ENCODE measurements at regions not wholly inside any gene's neighbourhood (a gene's known extent, or its start where the extent isn't known, plus 50 kb on each side); places are given as distances from the start of the nearest gene placed in this dataset.

DNA sequence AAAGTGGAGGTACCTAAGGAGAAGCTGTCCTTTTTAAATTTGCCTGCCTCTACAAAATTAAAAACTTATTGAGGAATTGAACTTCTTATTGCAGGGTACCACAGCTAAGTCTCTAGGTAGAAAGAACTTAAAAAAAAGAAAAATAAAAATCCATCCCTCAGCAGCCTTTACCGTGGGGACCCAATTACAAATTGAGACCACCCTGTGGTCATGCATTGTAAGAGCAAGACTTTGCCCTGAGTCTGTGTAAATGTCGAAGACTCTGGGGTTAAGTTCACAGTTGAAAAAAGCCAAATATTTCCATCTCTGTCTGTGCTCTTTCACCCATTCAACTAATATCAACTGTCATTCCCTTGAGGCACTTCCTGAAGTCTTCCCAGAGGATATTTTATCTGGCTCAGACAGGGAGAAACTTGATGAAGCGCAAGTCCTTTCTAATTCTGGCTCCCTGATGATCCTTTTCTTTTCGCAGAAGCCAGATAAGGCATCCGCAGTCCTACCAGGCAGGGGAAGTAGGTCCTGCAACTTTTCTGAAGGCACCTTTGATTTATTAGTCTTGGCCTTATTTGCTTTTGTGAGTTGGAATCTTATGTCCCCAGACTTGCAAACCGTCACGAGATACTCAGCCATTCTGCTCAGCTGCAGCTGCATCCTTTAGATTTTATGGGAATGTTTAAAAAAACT is 323.8 kb upstream of the WWC1 start:
- Mint-ChIP-seq H3K27ac (no peak overlapping the region), H3K9me3 (peaks cover 2% of the 10 kb centered on the region in 2 donors), H3K27me3 (ENCODE audit: low read depth in 2 of 2) (no peaks in the 10 kb centered on the region), H3K36me3 (no peaks in the 10 kb centered on the region), H3K4me1 (no peaks in the 10 kb centered on the region), H3K4me3 (no peak overlapping the region)
- 32% methylated on average over 7 of the region's 7 CpGs for WGBS (ENCODE audit: insufficient coverage)
- Histone ChIP-seq H3K27ac (ENCODE audit: low read length) (no peak overlapping the region), H3K4me1 (ENCODE audit: control insufficient read depth, insufficient read depth, low read length) (no peaks in the 10 kb centered on the region), H3K9me3 (ENCODE audit: control insufficient read depth, insufficient read depth, low read length) (peaks cover 4% of the 10 kb centered on the region), H3K36me3 (ENCODE audit: control insufficient read depth, insufficient read depth, low read length) (no peaks in the 10 kb centered on the region), H3K4me3 (ENCODE audit: low read length) (no peak overlapping the region), H3K27me3 (ENCODE audit: control insufficient read depth, insufficient read depth, low read length) (no peaks in the 10 kb centered on the region)
- intact Hi-C loops (cut with micrococcal nuclease): no loop called here
- ATAC-seq (no peak), DNase-seq (no peak)
- no peak for TF ChIP-seq CTCF (IDR thresholded peaks at IDR 0.05)

DNA sequence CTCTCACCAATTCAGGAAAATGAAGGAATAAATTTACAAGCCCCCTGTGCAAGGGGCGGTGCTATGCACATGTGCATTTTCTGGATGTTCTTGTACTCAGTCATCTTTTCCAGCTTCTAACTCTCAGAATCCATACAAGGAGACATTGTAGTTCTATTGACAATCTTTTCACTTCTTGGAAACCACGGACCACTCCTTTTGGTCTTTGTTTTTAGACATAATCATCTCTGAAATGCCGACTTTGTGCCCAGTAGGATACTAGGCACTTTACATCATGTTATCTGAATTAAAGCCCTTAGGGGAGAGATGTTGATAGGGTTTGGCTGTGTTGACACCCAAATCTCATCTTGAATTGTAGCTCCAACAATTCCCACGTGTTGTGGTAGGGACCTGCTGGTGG is 322.6 kb upstream of the WWC1 start:
- Mint-ChIP-seq H3K4me3 (no peak overlapping the region), H3K27ac (no peak overlapping the region), H3K4me1 (no peaks in the 10 kb centered on the region), H3K36me3 (no peaks in the 10 kb centered on the region), H3K9me3 (peaks cover 2 to 3% of the 10 kb centered on the region in 2 donors), H3K27me3 (ENCODE audit: low read depth in 2 of 2) (no peaks in the 10 kb centered on the region)
- no peak for DNase-seq
- Histone ChIP-seq H3K27me3 (ENCODE audit: control insufficient read depth, insufficient read depth, low read length) (no peaks in the 10 kb centered on the region), H3K9me3 (ENCODE audit: control insufficient read depth, insufficient read depth, low read length) (peaks cover 4% of the 10 kb centered on the region), H3K27ac (ENCODE audit: low read length) (no peak overlapping the region), H3K36me3 (ENCODE audit: control insufficient read depth, insufficient read depth, low read length) (no peaks in the 10 kb centered on the region), H3K4me1 (ENCODE audit: control insufficient read depth, insufficient read depth, low read length) (no peaks in the 10 kb centered on the region), H3K4me3 (ENCODE audit: low read length) (no peak overlapping the region)
- intact Hi-C loops (cut with micrococcal nuclease): no loop called here
- WGBS (ENCODE audit: insufficient coverage): 79% methylated on average over 4 of the region's 4 CpGs
- no peak for ATAC-seq
- no peak for TF ChIP-seq CTCF (IDR thresholded peaks at IDR 0.05)

DNA sequence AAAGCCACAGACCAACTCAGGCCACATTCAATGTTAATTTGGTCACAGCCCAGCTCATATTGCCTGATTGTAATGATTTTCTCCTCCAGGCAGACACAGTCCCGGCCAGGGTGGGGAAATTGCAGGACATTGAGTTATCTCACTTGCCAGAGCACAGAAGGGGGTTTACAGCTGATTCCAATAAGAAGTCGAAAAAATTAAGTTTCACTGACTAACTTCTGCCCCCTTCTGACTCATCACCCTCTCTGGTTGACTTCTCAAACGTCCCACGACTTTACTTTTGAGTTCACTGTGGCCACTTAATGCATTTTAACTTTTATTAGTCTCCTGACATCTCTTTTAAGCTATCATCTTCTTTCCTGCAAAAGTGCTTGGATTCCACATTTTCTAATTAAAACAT is 321.4 kb upstream of the WWC1 start:
- TF ChIP-seq CTCF (IDR thresholded peaks at IDR 0.05): no peak
- H3K36me3 ChIP-seq (ENCODE audit: control insufficient read depth, insufficient read depth, low read length): no peaks in the 10 kb centered on the region
- H3K9me3 ChIP-seq (ENCODE audit: control insufficient read depth, insufficient read depth, low read length): peaks cover 4% of the 10 kb centered on the region
- no peak overlapping the region for H3K27ac ChIP-seq (ENCODE audit: low read length)
- DNase-seq (no peak), ATAC-seq (no peak)
- no peaks in the 10 kb centered on the region for H3K4me1 Mint-ChIP-seq
- peaks cover 0 to 3% of the 10 kb centered on the region in 2 donors for H3K9me3 Mint-ChIP-seq
- H3K4me3 ChIP-seq (ENCODE audit: low read length): no peak overlapping the region
- 56% methylated on average over 4 of the region's 4 CpGs for WGBS (ENCODE audit: insufficient coverage)
- H3K36me3 Mint-ChIP-seq: no peaks in the 10 kb centered on the region
- H3K27me3 ChIP-seq (ENCODE audit: control insufficient read depth, insufficient read depth, low read length): no peaks in the 10 kb centered on the region
- intact Hi-C loops (cut with micrococcal nuclease): no loop called here
- H3K4me3 Mint-ChIP-seq: no peak overlapping the region
- no peaks in the 10 kb centered on the region for H3K4me1 ChIP-seq (ENCODE audit: control insufficient read depth, insufficient read depth, low read length)
- no peaks in the 10 kb centered on the region for H3K27me3 Mint-ChIP-seq (ENCODE audit: low read depth in 2 of 2)
- H3K27ac Mint-ChIP-seq: no peak overlapping the region

- Mint-ChIP-seq H3K27me3 (ENCODE audit: low read depth in 2 of 2) (no peaks in the 10 kb centered on the region), H3K4me1 (no peaks in the 10 kb centered on the region), H3K4me3 (no peak overlapping the region), H3K9me3 (peaks cover 0 to 3% of the 10 kb centered on the region in 2 donors), H3K36me3 (no peaks in the 10 kb centered on the region), H3K27ac (no peak overlapping the region)
- TF ChIP-seq CTCF (IDR thresholded peaks at IDR 0.05): no peak
- Histone ChIP-seq H3K36me3 (ENCODE audit: control insufficient read depth, insufficient read depth, low read length) (no peaks in the 10 kb centered on the region), H3K27me3 (ENCODE audit: control insufficient read depth, insufficient read depth, low read length) (no peaks in the 10 kb centered on the region), H3K27ac (ENCODE audit: low read length) (no peak overlapping the region), H3K4me1 (ENCODE audit: control insufficient read depth, insufficient read depth, low read length) (no peaks in the 10 kb centered on the region), H3K4me3 (ENCODE audit: low read length) (no peak overlapping the region), H3K9me3 (ENCODE audit: control insufficient read depth, insufficient read depth, low read length) (peaks cover 4% of the 10 kb centered on the region)
- 100% methylated on average over 3 of the region's 3 CpGs for WGBS (ENCODE audit: insufficient coverage)
- intact Hi-C loops (cut with micrococcal nuclease): no loop called here
- ATAC-seq (no peak), DNase-seq (no peak)
Measured at GRCh38 chr5:167971706-167972105, 319.7 kb upstream of the WWC1 start.

Data from natural killer cell (primary cell).